GM18858 (cell line): ENCODE measurements at regions not wholly inside any gene's neighbourhood (a gene's known extent, or its start where the extent isn't known, plus 50 kb on each side); places are given as distances from the start of the nearest gene placed in this dataset.
A peak's percentile ranks its signal among the peaks of the same experiment; 100 is the strongest.

Experiments
- ATAC-seq: cut with Tn5 transposase; IDR thresholded peaks from one replicate; pipeline ENCODE4 v1.9.1; 2021; ENCODE audit not compliant: unreplicated experiment

DNA sequence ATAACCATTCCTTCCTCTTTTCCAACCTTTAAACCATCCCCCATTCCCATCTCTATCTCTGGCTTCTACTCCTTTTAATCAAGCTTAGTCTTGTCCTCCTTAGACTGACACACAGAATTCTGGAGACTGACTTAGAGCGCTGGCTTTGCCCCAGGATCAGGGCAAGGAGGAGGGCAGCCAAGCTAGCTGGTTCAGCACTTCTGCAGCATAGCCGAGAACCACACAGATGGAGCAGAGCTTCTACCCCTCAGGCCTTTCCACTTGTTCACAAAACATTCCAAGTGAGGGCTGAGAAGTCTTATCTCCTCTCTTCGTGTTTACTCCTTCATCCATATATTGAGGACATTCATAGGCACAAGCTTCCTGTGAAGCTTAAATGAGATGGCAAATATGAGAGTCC, 246.5 kb upstream of the PEX5L start:
- no peak for ATAC-seq

DNA sequence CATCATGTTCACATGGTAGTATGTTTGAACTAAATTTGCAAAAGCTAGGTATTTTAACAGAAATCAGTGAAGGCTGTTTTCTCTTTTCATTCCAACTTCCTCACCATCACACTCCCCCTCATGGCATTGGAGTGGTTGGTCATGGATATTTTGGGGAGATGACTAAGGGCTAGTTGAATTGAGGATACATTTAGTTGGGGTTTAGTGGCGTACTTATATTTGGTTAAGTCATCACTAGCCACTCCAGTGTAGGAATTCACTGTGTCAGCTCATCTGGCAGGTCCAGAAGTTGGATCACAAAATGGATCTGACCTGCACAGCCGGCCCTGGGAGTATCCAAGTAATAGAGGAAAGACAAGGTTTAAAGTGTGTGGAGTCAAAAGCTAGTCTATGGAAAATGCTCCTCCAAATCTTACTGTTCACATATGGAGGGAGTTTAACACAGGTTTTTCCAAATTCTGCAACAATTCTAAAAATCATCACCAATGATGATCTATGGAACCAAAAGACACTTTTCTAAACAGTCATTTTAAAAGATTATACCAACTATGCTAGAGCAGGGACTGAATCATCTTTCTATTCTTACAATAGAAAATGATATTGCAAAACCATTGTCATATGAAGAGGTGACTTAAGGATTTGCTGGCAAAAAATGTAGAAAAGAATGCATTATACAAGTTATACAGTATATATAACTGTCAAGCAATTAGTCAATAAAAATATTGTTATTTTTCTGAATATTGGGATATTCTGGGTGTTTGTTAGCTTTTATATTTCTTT, 247.8 kb upstream of the PEX5L start:
- ATAC-seq, result no peak

- ATAC-seq, result no peak
Measured at GRCh38 chr3:180287703-180288102, 251.0 kb upstream of the PEX5L start.

- no peak for ATAC-seq
Measured at GRCh38 chr3:180288816-180289215, 252.1 kb upstream of the PEX5L start.

- ATAC-seq, result no peak
Measured at GRCh38 chr3:180290300-180290699, 253.6 kb upstream of the PEX5L start.

- ATAC-seq, result no peak
Measured at GRCh38 chr3:180294282-180295027, 257.7 kb upstream of the PEX5L start.

DNA sequence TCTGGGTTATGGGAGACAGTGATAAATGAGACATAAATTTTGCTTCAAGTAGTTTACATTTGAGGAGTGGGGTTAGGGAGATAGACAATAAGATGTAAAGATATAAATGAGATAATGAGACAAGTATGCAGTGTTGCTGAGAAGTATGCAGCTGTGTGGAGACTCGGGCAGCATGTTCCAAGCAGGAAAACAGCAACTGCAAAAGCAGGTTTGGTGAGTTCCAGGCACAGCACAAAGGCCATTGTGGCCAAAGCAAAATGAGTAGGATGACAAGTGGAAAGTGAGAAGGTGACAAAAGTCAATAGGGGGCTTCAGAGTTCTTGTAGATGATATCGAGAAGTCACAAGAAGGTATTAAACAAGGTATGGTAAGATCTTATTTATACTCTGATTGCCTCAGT, 259.1 kb upstream of the PEX5L start:
- no peak for ATAC-seq

DNA sequence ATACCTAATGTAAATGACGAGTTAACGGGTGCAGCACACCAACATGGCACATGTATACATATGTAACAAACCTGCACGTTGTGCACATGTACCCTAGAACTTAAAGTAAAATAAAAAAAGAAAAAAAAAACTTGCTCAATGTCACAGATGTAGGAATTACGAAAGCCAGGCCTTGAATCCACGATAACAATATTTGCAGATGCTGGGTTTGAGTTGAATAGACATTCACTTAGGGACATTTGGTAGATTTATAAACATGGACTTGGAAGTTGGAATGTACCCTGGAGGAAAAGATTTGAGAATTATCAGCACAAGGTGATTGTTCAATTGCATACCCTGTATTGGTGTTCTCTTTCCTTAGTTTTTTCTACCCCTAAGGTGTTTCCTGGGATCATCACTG, 260.2 kb upstream of the PEX5L start:
- no peak for ATAC-seq

DNA sequence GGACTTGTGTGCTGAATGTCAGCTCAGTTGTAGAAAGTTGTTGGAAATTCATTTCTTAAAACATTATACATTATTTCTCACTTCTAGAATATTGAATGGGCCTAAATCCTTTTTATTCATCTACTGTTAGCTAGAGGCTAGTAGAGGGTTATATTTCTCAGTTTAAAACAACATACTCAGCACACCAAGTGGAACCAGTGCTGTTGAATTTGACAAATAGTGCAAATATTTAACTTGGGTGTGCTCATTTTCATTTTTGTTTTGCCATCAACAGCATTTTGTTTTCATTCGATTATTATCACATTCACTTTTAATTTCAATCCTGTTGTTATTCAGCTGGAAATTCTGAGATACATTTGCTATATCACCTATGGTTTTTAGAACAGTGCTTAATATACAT, 269.4 kb upstream of the PEX5L start:
- ATAC-seq, result no peak

DNA sequence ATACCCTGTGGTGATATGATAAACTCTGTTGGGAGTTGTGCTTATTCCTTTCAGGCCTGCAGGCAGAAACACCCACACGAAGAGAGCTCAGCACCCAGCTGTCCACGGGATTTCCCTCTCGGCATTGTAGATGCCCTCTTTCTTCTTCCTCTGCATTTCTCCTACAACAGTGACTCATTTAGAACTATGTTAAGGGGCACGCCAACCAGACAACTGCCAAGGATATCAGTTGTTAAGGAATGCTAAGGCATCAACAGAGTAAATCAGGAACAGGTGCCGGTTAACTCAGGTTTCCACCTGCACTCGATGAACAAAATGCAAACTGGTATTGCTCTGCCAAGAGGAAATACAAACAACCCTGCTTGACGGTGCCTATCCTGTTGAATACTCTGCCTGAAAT, 270.0 kb upstream of the PEX5L start:
- no peak for ATAC-seq

DNA sequence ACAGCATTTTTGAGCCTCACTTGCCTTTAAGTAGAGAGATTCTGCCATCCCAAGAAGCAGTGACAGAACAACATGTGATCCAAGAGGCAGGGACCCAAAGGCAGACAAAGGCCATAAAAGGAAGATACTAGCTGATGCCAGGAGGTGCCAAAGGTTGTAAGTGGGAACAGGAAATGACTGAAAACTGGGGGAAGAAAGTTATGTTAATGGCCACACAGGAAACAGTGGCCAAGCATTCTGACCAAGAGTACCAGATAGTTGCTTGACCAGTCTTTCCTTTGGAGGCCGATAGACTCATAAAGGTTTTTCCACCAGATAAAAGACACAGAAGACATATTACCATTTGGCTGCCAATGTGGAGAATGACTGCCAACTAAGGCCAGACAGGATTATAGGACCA, 274.5 kb upstream of the PEX5L start:
- ATAC-seq, result no peak

GRCh38 chr3:180316321-180316720, 279.6 kb upstream of the PEX5L start:
- no peak for ATAC-seq

GRCh38 chr3:180319461-180319860, 282.5 kb upstream of the TTC14 start:
- ATAC-seq, result no peak

- ATAC-seq, result no peak
Measured at GRCh38 chr3:180320631-180321030, 281.3 kb upstream of the TTC14 start.

DNA sequence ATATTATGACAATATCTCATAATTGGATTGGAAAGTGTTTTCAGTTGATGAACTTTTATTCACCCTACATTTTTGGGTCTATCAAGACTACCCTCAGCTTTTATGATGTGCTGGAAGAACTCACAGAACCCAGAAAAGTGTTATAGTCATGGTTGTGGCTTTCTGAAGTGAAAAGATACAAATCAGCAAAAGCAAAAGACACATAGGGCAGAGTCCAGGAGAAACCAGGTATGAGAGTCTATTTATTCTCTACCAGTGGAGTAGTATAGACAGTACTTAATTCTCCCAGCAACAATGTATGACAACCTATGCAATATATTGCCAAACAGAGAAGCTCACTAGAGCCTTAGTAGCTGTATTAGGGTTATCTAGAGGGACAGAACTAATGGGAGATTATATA, 280.4 kb upstream of the TTC14 start:
- no peak for ATAC-seq

DNA sequence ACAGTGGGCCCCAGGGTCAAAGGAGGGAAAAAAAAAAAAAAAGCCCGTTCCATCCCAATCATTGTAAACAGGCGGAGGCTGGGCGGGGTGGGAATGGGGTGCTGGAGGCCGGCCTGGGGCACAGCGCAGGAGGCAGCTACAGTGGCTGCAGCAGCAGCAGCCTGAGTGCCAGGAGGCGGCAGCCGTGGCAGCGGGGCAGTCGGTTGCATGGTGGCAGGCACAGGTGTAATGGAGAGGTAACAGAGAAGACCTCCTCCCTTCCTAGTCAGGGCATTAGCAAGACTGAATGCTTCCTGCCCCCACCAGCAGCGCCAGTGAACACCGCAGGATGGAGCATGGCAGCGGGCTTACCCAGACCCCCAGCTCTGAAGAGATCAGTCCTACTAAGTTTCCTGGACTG, 279.1 kb upstream of the TTC14 start:
- no peak for ATAC-seq

GRCh38 chr3:180324791-180325190, 277.2 kb upstream of the TTC14 start:
- ATAC-seq, result no peak

- ATAC-seq, result no peak
Measured at GRCh38 chr3:180325533-180325932, 276.4 kb upstream of the TTC14 start.

GRCh38 chr3:180325958-180326357, 276.0 kb upstream of the TTC14 start:
- ATAC-seq, result no peak

DNA sequence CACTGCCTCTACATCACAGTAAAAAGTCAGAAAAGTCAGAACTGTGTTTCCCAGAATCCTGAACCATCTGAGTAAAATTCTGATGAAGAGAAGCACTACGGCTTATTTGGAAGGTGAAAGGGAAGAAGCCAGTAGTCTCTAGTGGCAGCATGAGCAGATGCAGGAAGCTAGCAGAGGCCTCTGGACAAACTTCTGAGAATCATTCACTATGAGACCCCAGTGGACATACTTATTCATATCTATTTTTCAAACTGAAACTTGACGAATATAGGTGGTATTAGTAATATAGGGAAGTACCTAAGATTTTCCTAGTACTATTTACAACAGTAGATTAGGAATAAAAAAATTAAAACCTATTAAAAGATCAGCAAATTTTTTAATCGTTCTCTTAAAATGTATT, 272.8 kb upstream of the TTC14 start:
- peak; percentile 75 for ATAC-seq

DNA sequence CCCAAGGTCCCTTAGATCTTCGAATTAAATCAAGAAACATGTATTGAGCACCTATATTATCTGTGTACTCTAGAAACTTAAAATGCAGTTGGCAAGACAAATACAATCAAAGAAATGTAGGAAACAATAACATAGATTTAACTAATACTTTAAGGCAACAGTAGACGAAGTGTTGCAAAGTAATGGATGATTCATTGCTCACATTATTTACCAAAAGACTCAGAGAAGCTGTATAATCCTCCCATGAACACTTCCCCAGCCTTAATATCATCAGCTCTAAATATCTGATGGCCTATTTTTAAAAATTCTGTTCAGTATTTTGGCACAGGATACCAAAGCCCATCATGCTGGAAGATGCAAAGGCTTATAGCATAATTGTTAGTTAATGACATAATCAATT, 272.1 kb upstream of the TTC14 start:
- ATAC-seq, result no peak

GRCh38 chr3:180330440-180330839, 271.5 kb upstream of the TTC14 start:
- no peak for ATAC-seq

- peak; percentile 55 for ATAC-seq
Measured at GRCh38 chr3:180332608-180333007, 269.4 kb upstream of the TTC14 start.
